Kidney capillary endothelial cell (primary cell): ENCODE measurements at regions not wholly inside any gene's neighbourhood (a gene's known extent, or its start where the extent isn't known, plus 50 kb on each side); places are given as distances from the start of the nearest gene placed in this dataset.
"Not testable (repeated sequence)": the region's sequence is repeated elsewhere in the genome, so short reads cannot be mapped to it uniquely, and the experiment has no call there.

Experiments
- DNase-seq: peaks from one replicate; pipeline ENCODE4 v3.0.0-alpha.2; 2018; ENCODE audit warnings: low spot score

- no peak for DNase-seq
Observed at GRCh38 chr2:90076311-90076710, 1384.8 kb downstream of the RPIA start.

GRCh38 chr2:90077948-90078347 lies 1386.5 kb downstream of the RPIA start:
- DNase-seq: no peak

- DNase-seq: no peak
Observed at GRCh38 chr2:90079374-90079773, 1387.9 kb downstream of the RPIA start.

- DNase-seq: not testable (repeated sequence)
Observed at GRCh38 chr2:90087792-90088191, 1396.3 kb downstream of the RPIA start.

- not testable (repeated sequence) for DNase-seq
Observed at GRCh38 chr2:90093571-90094270, 1402.2 kb downstream of the RPIA start.

- not testable (repeated sequence) for DNase-seq
Observed at GRCh38 chr2:90097617-90098016, 1406.1 kb downstream of the RPIA start.

GRCh38 chr2:90105142-90105541 lies 1413.7 kb downstream of the RPIA start:
- DNase-seq: not testable (repeated sequence)

- DNase-seq: peak; percentile 1
Observed at GRCh38 chr2:90123409-90123808, 1431.9 kb downstream of the RPIA start.

GRCh38 chr2:90139046-90139445 lies 1447.6 kb downstream of the RPIA start:
- DNase-seq: not testable (repeated sequence)

GRCh38 chr2:90141558-90141957 lies 1450.1 kb downstream of the RPIA start:
- DNase-seq: not testable (repeated sequence)

GRCh38 chr2:90151805-90152204 lies 1460.3 kb downstream of the RPIA start:
- not testable (repeated sequence) for DNase-seq

- DNase-seq: not testable (repeated sequence)
Observed at GRCh38 chr2:90170978-90171377, 1479.5 kb downstream of the RPIA start.

- not testable (repeated sequence) for DNase-seq
Observed at GRCh38 chr2:90173081-90173480, 1481.6 kb downstream of the RPIA start.

GRCh38 chr2:90179591-90179990 lies 1488.1 kb downstream of the RPIA start:
- not testable (repeated sequence) for DNase-seq

- peak; percentile 13 for DNase-seq
Observed at GRCh38 chr2:90207454-90208058, 1516.1 kb downstream of the RPIA start.

GRCh38 chr2:90209009-90209408 lies 1517.5 kb downstream of the RPIA start:
- DNase-seq: no peak

GRCh38 chr2:90209806-90210205 lies 1518.3 kb downstream of the RPIA start:
- DNase-seq: no peak

- not testable (repeated sequence) for DNase-seq
Observed at GRCh38 chr2:90215880-90216279, 1524.4 kb downstream of the RPIA start.

GRCh38 chr2:90216801-90217200 lies 1525.3 kb downstream of the RPIA start:
- not testable (repeated sequence) for DNase-seq

- not testable (repeated sequence) for DNase-seq
Observed at GRCh38 chr2:90218534-90218933, 1527.1 kb downstream of the RPIA start.

GRCh38 chr2:90220623-90221299 lies 1529.3 kb downstream of the RPIA start:
- not testable (repeated sequence) for DNase-seq

GRCh38 chr2:90221300-90221651 lies 1529.8 kb downstream of the RPIA start:
- DNase-seq: no peak

GRCh38 chr2:90224767-90225166 lies 1533.3 kb downstream of the RPIA start:
- DNase-seq: not testable (repeated sequence)
